Osteoblast (primary cell): ENCODE measurements at regions not wholly inside any gene's neighbourhood (a gene's known extent, or its start where the extent isn't known, plus 50 kb on each side); places are given as distances from the start of the nearest gene placed in this dataset.

Experiments used
- DNase-seq: peaks from one replicate; pipeline ENCODE4 v3.0.0; 2011; ENCODE audit warnings: low spot score, mixed read lengths; ENCODE audit not compliant: insufficient read length; ENCODE audit errors: missing footprints
- H2AFZ ChIP-seq: 2 replicates; pipeline ENCODE4 v1.6.0; 2011; ENCODE audit warnings: mild to moderate bottlenecking, low read length
- H3K27ac ChIP-seq: 2 replicates; pipeline ENCODE4 v1.5.1; 2011; ENCODE audit warnings: mild to moderate bottlenecking, low read depth, low read length, moderate library complexity
- H3K27me3 ChIP-seq: 2 replicates; pipeline ENCODE4 v1.6.0; 2012; ENCODE audit warnings: mild to moderate bottlenecking, control low read depth, inconsistent platforms, low read length, moderate library complexity; ENCODE audit not compliant: insufficient read depth
- H3K36me3 ChIP-seq: 2 replicates; pipeline ENCODE4 v1.5.1; 2011; ENCODE audit warnings: mild to moderate bottlenecking, low read length, control low read depth, moderate library complexity; ENCODE audit not compliant: insufficient read depth
- H3K4me1 ChIP-seq: 2 replicates; pipeline ENCODE4 v1.5.1; 2011; ENCODE audit warnings: mild to moderate bottlenecking, low read length, control low read depth, moderate library complexity; ENCODE audit not compliant: insufficient read depth
- H3K4me2 ChIP-seq: 2 replicates; pipeline ENCODE4 v1.6.0; 2011; ENCODE audit warnings: mild to moderate bottlenecking, low read length; ENCODE audit not compliant: insufficient read depth
- H3K4me3 ChIP-seq: fragments of 200-600 bp; sonication (generic); 3 replicates; pipeline ENCODE4 v1.5.1; 2012; ENCODE audit warnings: mild to moderate bottlenecking, low read length, inconsistent platforms; ENCODE audit not compliant: insufficient read depth
- H3K79me2 ChIP-seq: 2 replicates; pipeline ENCODE4 v1.6.0; 2012; ENCODE audit warnings: mild to moderate bottlenecking, low read length, control low read depth, inconsistent platforms; ENCODE audit not compliant: insufficient read depth
- H3K9me3 ChIP-seq: 2 replicates; pipeline ENCODE4 v1.5.1; 2011; ENCODE audit warnings: low read depth, low read length, control low read depth
- H4K20me1 ChIP-seq: 2 replicates; pipeline ENCODE4 v1.6.0; 2012; ENCODE audit warnings: mild to moderate bottlenecking, low read length, control low read depth; ENCODE audit not compliant: insufficient read depth
- TF ChIP-seq, protein P1 (sequence below): IDR thresholded peaks from 2 replicates; pipeline ENCODE4 v1.5.1; 2011; ENCODE audit warnings: mild to moderate bottlenecking, low read depth, low read length, moderate library complexity; ENCODE audit errors: extremely low read depth

DNA sequence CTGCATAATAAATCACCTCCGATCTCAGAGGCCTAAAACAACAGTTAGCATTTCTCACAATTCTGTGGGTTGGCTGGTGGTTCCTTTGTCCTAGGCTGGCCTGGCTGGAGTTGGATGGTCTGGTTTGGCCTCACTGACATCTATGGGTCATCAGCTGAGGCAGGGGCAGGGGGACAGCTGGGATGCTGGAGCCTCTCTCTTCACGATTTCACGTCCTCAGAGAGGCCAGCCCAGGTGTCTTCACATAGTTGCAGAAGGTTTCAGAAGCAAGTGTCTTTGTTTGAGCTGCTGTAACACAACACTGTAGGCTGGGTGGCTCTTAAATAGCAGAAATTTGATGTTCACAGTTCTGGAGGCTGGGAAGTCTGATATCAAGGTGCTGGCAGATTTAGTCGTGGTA is 155.5 kb upstream of the CACNA1E start:
- no peaks in the 10 kb centered on the region for H3K9me3 ChIP-seq
- TF ChIP-seq, protein P1, sequence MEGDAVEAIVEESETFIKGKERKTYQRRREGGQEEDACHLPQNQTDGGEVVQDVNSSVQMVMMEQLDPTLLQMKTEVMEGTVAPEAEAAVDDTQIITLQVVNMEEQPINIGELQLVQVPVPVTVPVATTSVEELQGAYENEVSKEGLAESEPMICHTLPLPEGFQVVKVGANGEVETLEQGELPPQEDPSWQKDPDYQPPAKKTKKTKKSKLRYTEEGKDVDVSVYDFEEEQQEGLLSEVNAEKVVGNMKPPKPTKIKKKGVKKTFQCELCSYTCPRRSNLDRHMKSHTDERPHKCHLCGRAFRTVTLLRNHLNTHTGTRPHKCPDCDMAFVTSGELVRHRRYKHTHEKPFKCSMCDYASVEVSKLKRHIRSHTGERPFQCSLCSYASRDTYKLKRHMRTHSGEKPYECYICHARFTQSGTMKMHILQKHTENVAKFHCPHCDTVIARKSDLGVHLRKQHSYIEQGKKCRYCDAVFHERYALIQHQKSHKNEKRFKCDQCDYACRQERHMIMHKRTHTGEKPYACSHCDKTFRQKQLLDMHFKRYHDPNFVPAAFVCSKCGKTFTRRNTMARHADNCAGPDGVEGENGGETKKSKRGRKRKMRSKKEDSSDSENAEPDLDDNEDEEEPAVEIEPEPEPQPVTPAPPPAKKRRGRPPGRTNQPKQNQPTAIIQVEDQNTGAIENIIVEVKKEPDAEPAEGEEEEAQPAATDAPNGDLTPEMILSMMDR, result no peak
- no peaks in the 10 kb centered on the region for H3K36me3 ChIP-seq
- H3K4me2 ChIP-seq, result no peak overlapping the region
- H3K27ac ChIP-seq, result no peak overlapping the region
- no peaks in the 10 kb centered on the region for H3K79me2 ChIP-seq
- no peaks in the 10 kb centered on the region for H3K27me3 ChIP-seq
- no peak overlapping the region for H2AFZ ChIP-seq
- H4K20me1 ChIP-seq, result no peaks in the 10 kb centered on the region
- no peak overlapping the region for H3K4me3 ChIP-seq
- no peaks in the 10 kb centered on the region for H3K4me1 ChIP-seq
- no peak for DNase-seq

GRCh38 chr1:181334724-181335123 is 148.6 kb upstream of the CACNA1E start:
- Histone ChIP-seq H4K20me1 (no peaks in the 10 kb centered on the region), H3K79me2 (no peaks in the 10 kb centered on the region), H3K4me3 (no peak overlapping the region), H2AFZ (no peak overlapping the region), H3K9me3 (no peaks in the 10 kb centered on the region), H3K27ac (no peak overlapping the region), H3K4me2 (no peak overlapping the region), H3K27me3 (no peaks in the 10 kb centered on the region), H3K4me1 (no peaks in the 10 kb centered on the region), H3K36me3 (no peaks in the 10 kb centered on the region)
- no peak for DNase-seq
- TF ChIP-seq, protein P1, result no peak

GRCh38 chr1:181335631-181336030 is 147.7 kb upstream of the CACNA1E start:
- H3K79me2 ChIP-seq, result no peaks in the 10 kb centered on the region
- H3K27me3 ChIP-seq, result no peaks in the 10 kb centered on the region
- no peaks in the 10 kb centered on the region for H4K20me1 ChIP-seq
- no peak for DNase-seq
- H3K9me3 ChIP-seq, result no peaks in the 10 kb centered on the region
- no peaks in the 10 kb centered on the region for H3K4me1 ChIP-seq
- H3K4me3 ChIP-seq, result no peak overlapping the region
- H2AFZ ChIP-seq, result no peak overlapping the region
- H3K36me3 ChIP-seq, result no peaks in the 10 kb centered on the region
- H3K27ac ChIP-seq, result no peak overlapping the region
- no peak overlapping the region for H3K4me2 ChIP-seq
- TF ChIP-seq, protein P1, result no peak

DNA sequence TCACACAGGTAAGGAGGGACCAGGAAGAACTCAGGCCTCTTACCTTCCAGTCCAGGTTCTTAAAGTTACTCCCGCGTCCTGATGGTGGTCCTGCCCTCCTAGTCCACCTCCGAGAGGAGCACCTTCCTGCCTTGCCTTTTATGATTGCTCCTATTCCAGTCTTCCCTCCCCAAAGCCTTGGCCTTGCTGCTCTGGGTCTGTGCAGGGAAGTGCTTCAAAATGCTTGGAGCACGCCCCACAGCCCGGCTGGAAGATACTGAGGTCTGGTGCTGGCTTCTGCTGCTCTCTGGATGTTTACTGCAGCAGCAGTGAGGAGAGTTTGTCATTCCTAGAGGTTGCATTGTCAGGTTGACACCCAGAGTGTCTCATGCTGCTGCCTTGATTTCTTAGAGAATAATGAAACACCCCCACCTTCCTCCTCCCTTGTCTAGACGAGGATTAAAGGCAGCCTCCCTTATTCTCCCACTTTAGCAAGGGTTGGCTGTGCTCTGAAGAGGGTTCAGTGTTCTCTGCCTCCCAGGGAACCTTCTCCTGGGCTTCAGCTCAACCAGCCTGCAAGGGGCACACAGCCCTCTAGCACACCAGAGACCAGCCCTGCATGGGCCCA is 142.2 kb upstream of the CACNA1E start:
- Histone ChIP-seq H3K27me3 (no peaks in the 10 kb centered on the region), H2AFZ (no peak overlapping the region), H3K27ac (no peak overlapping the region), H3K9me3 (no peaks in the 10 kb centered on the region), H4K20me1 (no peaks in the 10 kb centered on the region), H3K4me1 (no peaks in the 10 kb centered on the region), H3K4me3 (no peak overlapping the region), H3K4me2 (no peak overlapping the region), H3K36me3 (no peaks in the 10 kb centered on the region), H3K79me2 (no peaks in the 10 kb centered on the region)
- no peak for DNase-seq
- TF ChIP-seq, protein P1, result no peak
